ENCODE measurements at regions not wholly inside any gene's neighbourhood (a gene's known extent, or its start where the extent isn't known, plus 50 kb on each side); places are given as distances from the start of the nearest gene placed in this dataset.

DNA sequence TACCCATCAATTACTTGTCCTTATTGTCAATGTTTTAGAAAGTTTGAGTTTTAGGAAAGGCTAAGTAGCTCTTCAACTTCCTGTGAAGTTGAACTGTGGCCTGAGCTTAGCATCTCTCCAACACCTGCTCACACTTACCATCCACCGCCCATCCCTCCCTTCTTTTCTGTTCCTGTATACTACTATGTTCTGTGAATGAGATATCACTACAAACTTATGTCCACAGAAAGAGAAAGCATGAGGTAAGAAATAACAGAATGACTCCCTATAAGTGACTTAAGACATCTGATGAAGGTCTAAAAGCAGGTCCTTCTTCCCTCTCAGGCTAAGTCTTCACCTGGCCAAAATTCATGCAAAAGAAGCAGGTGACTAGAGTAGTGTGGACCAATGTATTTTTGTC is 246.3 kb upstream of the PREP start:
- POLR2A ChIA-PET: interaction anchor here (0.7 kb wide), 1 partner anchor 861 kb away, joined by 4 read pairs; no protein-coding TSS in a partner anchor
- Mint-ChIP-seq H3K4me1 (peaks cover 62% of the 10 kb centered on the region), H3K27ac (peak overlapping the region; percentile 54), H3K9me3 (peaks cover 2% of the 10 kb centered on the region), H3K36me3 (peaks cover 4% of the 10 kb centered on the region), H3K27me3 (peaks cover 4% of the 10 kb centered on the region), H3K4me3 (no peak overlapping the region)
- DNase-seq (no peak), ATAC-seq (ENCODE audit: low read depth) (no peak)

DNA sequence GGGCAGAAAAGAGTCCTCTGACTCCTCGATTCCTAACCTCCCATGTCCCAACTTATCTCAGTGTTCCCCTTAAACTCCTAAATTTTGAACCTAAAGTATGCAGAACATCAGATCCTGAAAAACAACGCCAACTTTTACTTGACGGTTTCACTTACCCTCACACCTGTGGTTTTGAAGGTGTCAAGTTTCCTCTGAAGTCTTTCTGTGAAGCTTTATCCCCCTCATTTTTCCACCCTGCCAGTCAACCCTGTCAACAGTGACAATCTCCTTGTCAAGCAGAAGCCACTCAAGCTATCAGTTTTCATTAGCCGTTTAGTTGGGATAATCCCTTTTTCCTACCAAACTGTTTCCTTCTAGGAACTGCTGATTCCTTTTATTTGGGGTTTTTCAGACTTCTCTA is 245.4 kb upstream of the PREP start:
- ATAC-seq (ENCODE audit: low read depth): no peak
- Mint-ChIP-seq H3K4me3 (peak overlapping the region; percentile 35), H3K27me3 (peaks cover 4% of the 10 kb centered on the region), H3K36me3 (peaks cover 4% of the 10 kb centered on the region), H3K27ac (peak overlapping the region; percentile 67), H3K9me3 (peaks cover 2% of the 10 kb centered on the region), H3K4me1 (peaks cover 65% of the 10 kb centered on the region)
- no peak for DNase-seq
- POLR2A ChIA-PET: no interaction called here

GRCh38 chr6:105646391-105646867 is 243.5 kb upstream of the PREP start:
- peak overlapping the region; percentile 84 for H3K27ac Mint-ChIP-seq
- H3K36me3 Mint-ChIP-seq: peaks cover 10% of the 10 kb centered on the region
- H3K27me3 Mint-ChIP-seq: no peaks in the 10 kb centered on the region
- DNase-seq (no peak), ATAC-seq (ENCODE audit: low read depth) (peak; percentile 90)
- POLR2A ChIA-PET: interaction anchor here (0.5 to 1.2 kb wide), 3 partner anchors 153 to 1468 kb away, joined by 3 read pairs; no protein-coding TSS in a partner anchor
- peaks cover 64% of the 10 kb centered on the region for H3K4me1 Mint-ChIP-seq
- H3K4me3 Mint-ChIP-seq: peak overlapping the region; percentile 33
- H3K9me3 Mint-ChIP-seq: peaks cover 2% of the 10 kb centered on the region

DNA sequence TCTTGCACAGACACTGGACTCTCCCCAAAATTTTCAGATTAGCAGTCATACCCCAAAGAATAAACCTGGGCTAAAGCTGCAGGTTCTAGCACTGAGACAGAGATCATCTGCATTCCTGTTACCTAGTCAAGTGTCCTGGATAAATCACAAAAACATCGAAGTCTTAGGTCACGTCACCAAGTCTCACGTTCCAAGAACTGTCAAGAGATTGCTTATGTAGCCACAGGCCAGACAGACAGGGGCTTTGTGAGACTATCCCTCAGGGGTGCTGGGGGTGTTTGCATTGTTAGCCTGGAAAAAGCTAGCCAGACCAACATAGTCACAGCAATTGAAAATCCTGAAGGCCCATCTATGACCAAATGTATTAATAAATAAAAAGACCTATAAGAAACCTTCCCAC is 243.1 kb upstream of the PREP start:
- ATAC-seq (ENCODE audit: low read depth): peak; percentile 21
- Mint-ChIP-seq H3K27ac (peak overlapping the region; percentile 84), H3K9me3 (peaks cover 2% of the 10 kb centered on the region), H3K36me3 (peaks cover 10% of the 10 kb centered on the region), H3K27me3 (no peaks in the 10 kb centered on the region), H3K4me3 (peak overlapping the region; percentile 33), H3K4me1 (peaks cover 65% of the 10 kb centered on the region)
- POLR2A ChIA-PET: interaction anchor here (0.8 to 1.2 kb wide), 2 partner anchors 153 to 1468 kb away, joined by 3 read pairs; no protein-coding TSS in a partner anchor
- peak; percentile 34 for DNase-seq

DNA sequence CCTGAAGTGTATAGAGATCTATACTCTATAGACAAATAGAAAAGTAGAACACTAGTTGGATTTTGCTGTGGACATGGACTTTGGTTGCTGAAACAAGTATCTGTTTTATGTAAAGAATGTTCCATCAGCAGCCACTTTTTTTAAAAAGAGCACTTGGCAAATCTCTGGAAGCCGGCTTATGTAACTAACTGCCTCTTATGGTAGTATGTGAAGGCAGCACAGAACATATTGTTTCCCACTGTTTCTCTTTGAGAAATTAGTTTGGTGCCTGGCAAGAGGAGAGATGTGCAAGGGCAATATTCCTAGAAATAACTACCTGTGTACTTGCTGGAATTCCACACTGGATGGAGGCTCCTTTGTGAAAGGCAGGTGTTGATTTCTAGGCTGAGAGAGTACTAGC is 242.3 kb upstream of the PREP start:
- Mint-ChIP-seq H3K4me1 (peaks cover 60% of the 10 kb centered on the region), H3K4me3 (no peak overlapping the region), H3K36me3 (peaks cover 10% of the 10 kb centered on the region), H3K27me3 (no peaks in the 10 kb centered on the region), H3K27ac (peak overlapping the region; percentile 84), H3K9me3 (peaks cover 2% of the 10 kb centered on the region)
- no peak for DNase-seq
- no peak for ATAC-seq (ENCODE audit: low read depth)
- POLR2A ChIA-PET: no interaction called here

GRCh38 chr6:105644691-105645090 is 241.8 kb upstream of the PREP start:
- Mint-ChIP-seq H3K36me3 (peaks cover 10% of the 10 kb centered on the region), H3K4me1 (peaks cover 59% of the 10 kb centered on the region), H3K27ac (peak overlapping the region; percentile 80), H3K4me3 (peak overlapping the region; percentile 43), H3K9me3 (peaks cover 2% of the 10 kb centered on the region), H3K27me3 (no peaks in the 10 kb centered on the region)
- ATAC-seq (ENCODE audit: low read depth) (no peak), DNase-seq (no peak)
- POLR2A ChIA-PET: interaction anchor here (0.6 kb wide), 1 partner anchor 519 kb away, joined by 3 read pairs; no protein-coding TSS in a partner anchor

GRCh38 chr6:105644073-105644489 is 241.2 kb upstream of the PREP start:
- Mint-ChIP-seq H3K27me3 (no peaks in the 10 kb centered on the region), H3K4me1 (peaks cover 55% of the 10 kb centered on the region), H3K36me3 (peaks cover 10% of the 10 kb centered on the region), H3K9me3 (peaks cover 2% of the 10 kb centered on the region), H3K27ac (peak overlapping the region; percentile 19), H3K4me3 (peak overlapping the region; percentile 18)
- DNase-seq: no peak
- ATAC-seq (ENCODE audit: low read depth): no peak
- POLR2A ChIA-PET: interaction anchor here (0.6 kb wide), 1 partner anchor 520 kb away, joined by 3 read pairs; no protein-coding TSS in a partner anchor

GRCh38 chr6:105642708-105643107 is 239.8 kb upstream of the PREP start:
- POLR2A ChIA-PET: no interaction called here
- peaks cover 42% of the 10 kb centered on the region for H3K4me1 Mint-ChIP-seq
- H3K27me3 Mint-ChIP-seq: no peaks in the 10 kb centered on the region
- H3K36me3 Mint-ChIP-seq: peaks cover 10% of the 10 kb centered on the region
- DNase-seq (no peak), ATAC-seq (ENCODE audit: low read depth) (no peak)
- peaks cover 2% of the 10 kb centered on the region for H3K9me3 Mint-ChIP-seq
- H3K27ac Mint-ChIP-seq: no peak overlapping the region
- no peak overlapping the region for H3K4me3 Mint-ChIP-seq

- no peak overlapping the region for H3K4me3 Mint-ChIP-seq
- ATAC-seq (ENCODE audit: low read depth) (no peak), DNase-seq (no peak)
- POLR2A ChIA-PET: no interaction called here
- H3K36me3 Mint-ChIP-seq: peaks cover 10% of the 10 kb centered on the region
- H3K27me3 Mint-ChIP-seq: no peaks in the 10 kb centered on the region
- peaks cover 5% of the 10 kb centered on the region for H3K9me3 Mint-ChIP-seq
- no peak overlapping the region for H3K27ac Mint-ChIP-seq
- peaks cover 35% of the 10 kb centered on the region for H3K4me1 Mint-ChIP-seq
Measured at GRCh38 chr6:105641504-105641903, 238.6 kb upstream of the PREP start.

DNA sequence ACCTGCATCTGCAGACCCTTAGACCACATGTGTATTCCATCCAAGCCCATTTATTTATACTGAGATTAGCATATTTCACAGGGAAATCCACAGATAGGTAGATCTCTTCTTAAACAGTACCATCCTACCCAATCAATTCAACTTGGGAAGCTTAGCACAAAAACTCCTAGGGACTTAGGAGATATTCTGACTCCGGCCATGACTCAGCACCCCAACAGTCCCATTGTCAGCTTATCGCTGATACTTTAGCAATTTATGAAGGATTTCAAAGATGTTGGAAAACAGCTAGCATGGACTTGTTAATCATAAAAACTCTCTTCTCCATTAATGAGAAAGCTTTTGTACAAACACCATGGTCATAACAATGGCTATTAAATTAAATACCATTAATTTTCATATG is 236.2 kb upstream of the PREP start:
- Mint-ChIP-seq H3K4me1 (peaks cover 12% of the 10 kb centered on the region), H3K9me3 (peaks cover 5% of the 10 kb centered on the region), H3K36me3 (peaks cover 7% of the 10 kb centered on the region), H3K27ac (no peak overlapping the region), H3K27me3 (peaks cover 3% of the 10 kb centered on the region), H3K4me3 (no peak overlapping the region)
- DNase-seq (no peak), ATAC-seq (ENCODE audit: low read depth) (no peak)
- POLR2A ChIA-PET: no interaction called here

GRCh38 chr6:105633814-105634213 is 230.9 kb upstream of the PREP start:
- peaks cover 7% of the 10 kb centered on the region for H3K27me3 Mint-ChIP-seq
- ATAC-seq (ENCODE audit: low read depth): no peak
- H3K4me3 Mint-ChIP-seq: no peak overlapping the region
- no peak overlapping the region for H3K27ac Mint-ChIP-seq
- no peak for DNase-seq
- H3K4me1 Mint-ChIP-seq: no peaks in the 10 kb centered on the region
- H3K9me3 Mint-ChIP-seq: peaks cover 26% of the 10 kb centered on the region
- peaks cover 6% of the 10 kb centered on the region for H3K36me3 Mint-ChIP-seq
- POLR2A ChIA-PET: no interaction called here

- POLR2A ChIA-PET: no interaction called here
- ATAC-seq (ENCODE audit: low read depth) (no peak), DNase-seq (no peak)
- Mint-ChIP-seq H3K36me3 (peaks cover 5% of the 10 kb centered on the region), H3K9me3 (peaks cover 18% of the 10 kb centered on the region), H3K27me3 (peaks cover 13% of the 10 kb centered on the region), H3K4me3 (no peak overlapping the region), H3K4me1 (peaks cover 9% of the 10 kb centered on the region), H3K27ac (no peak overlapping the region)
Measured at GRCh38 chr6:105628156-105628860, 225.4 kb upstream of the PREP start.

DNA sequence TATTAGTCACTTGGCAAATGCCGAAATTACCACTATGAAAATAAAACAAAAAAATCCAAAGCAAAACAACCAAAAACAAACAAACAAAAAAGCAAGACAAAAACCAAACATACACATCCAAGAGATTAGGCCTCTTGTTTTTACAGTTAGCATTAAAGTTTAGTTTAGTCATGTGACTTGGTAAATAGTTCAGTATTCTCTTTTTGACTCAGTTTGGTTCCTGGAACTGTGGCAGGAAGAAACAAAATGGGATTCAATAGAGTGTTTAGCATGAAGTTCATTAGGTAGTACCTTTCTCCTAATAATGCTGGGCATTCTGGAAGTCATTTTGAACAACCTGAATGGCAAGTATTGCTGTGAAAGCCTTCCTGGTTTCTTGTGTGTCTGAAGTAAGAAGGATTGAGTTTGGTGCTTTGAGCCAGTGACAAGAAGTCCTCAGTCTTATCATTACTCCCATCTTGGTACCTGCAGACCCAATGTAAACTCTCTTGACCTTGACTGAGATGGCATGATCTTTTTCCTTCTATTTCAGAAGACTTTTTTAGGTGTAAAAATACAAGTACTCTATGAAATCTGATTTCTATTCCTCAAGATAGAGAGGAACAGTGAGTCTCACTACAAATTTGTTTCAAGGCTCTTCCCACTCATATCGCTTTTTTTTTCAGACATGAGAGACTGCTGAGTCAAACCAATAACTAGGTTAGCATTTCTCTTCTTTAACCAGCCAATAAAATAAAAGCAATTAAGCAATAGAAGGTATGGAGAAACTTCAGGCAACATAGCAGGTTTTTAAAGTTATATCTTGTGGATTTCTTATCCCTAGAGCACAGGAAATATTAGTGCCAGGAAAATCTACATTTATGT is 223.6 kb upstream of the PREP start:
- DNase-seq (no peak), ATAC-seq (ENCODE audit: low read depth) (no peak)
- Mint-ChIP-seq H3K36me3 (peaks cover 5% of the 10 kb centered on the region), H3K9me3 (peaks cover 12% of the 10 kb centered on the region), H3K27ac (no peak overlapping the region), H3K4me3 (no peak overlapping the region), H3K4me1 (peaks cover 13% of the 10 kb centered on the region), H3K27me3 (peaks cover 15% of the 10 kb centered on the region)
- POLR2A ChIA-PET: no interaction called here
